Middle frontal gyrus (tissue), 1 donor: ENCODE measurements at regions not wholly inside any gene's neighbourhood (a gene's known extent, or its start where the extent isn't known, plus 50 kb on each side); places are given as distances from the start of the nearest gene placed in this dataset.
"Not testable (repeated sequence)": the region's sequence is repeated elsewhere in the genome, so short reads cannot be mapped to it uniquely, and the experiment has no call there.

Source experiments
- DNase-seq: peaks from one replicate; pipeline ENCODE4 v3.0.0-alpha.2; 2015; ENCODE audit warnings: low spot score; ENCODE audit errors: extremely low spot score

DNA sequence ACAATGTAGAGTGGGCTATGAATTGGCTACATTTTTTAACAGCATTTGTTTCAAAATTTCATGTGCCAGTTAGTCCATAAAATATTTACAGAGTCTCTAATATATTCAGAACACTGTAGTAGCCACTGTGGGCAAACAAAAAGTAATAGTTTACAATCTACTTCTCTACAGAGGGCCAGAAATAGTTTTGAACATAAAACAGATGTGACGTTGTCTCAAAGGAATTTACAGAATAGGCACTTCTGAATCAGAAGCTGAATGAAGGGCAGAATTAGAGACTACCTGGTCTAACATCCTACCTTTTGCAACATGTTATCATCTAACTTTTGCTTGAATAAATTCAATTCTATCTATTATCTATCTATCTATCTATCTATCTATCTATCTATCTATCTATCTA lies 811.9 kb upstream of the EPHA5 start:
- no peak for DNase-seq

DNA sequence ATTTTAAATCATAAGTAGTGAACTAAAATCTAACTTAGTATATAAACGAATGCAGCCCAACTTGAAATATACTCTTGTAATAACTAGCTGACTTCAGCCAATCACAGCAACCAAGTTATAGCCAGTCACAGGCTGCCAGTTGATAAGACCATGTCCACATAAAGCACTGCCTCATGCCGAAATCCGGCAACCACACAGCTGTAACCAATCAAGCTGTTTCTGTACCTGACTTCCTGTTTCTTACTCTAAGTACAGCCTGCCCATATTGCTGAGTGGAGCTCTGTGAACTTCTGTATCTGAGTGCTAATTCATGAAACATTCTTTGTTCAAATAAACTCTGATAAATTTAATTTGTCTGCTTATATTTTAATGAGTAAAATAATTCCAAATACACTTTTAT lies 805.3 kb upstream of the EPHA5 start:
- DNase-seq: no peak

DNA sequence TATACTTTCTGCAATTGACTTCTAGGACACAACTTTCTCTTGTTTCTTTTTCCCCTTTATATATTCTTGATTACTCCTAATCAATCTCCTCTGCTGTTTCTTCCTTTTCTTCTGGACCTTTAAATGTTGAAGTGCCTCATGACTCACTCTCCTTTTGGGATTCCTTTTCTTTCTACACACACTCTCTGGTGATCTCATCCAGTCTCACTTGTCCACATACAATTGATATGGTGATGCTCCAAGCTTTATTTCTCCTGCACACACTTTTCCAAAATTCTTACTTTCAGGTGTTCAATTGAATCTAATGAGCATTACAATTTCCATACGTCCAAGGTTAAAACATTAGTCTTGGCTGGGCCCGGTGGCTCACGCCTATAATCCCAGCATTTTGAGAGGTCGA lies 794.8 kb upstream of the EPHA5 start:
- DNase-seq: no peak

DNA sequence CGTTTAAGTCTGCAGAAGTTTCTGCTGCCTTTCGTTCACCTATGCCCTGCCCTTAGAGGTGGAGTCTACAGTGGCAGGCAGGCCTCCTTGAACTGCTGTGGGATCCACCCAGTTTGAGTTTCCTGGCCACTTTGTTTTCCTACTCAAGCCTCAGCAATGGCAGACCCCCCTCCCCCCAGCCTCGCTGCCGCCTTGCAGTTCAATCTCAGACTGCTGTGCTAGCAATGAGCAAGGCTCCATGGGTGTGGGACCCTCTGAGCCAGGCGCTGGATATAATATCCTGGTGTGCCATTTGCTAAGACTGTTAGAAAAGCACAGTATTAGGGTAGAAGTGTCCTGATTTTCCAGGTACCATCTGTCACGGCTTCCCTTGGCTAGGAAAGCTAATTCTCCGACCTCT lies 792.6 kb upstream of the EPHA5 start:
- not testable (repeated sequence) for DNase-seq

DNA sequence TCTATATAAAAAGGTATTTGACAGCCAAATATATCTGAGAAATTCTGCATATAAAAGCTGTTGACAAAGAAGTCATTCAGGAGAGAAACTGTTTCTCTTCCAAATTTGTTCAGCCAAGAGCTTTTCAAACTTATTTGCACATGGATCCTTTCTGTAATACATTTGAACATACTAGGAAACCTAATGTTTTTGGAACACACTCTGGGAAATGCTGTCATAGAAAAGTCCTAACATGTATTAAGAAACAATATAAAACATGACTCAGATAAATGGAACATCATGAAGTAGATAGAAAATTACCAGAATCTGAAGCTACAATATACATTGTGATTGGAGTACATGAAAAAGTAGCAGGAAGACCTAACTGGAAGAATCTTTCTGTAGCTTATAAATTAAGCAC lies 781.5 kb upstream of the EPHA5 start:
- DNase-seq: no peak

DNA sequence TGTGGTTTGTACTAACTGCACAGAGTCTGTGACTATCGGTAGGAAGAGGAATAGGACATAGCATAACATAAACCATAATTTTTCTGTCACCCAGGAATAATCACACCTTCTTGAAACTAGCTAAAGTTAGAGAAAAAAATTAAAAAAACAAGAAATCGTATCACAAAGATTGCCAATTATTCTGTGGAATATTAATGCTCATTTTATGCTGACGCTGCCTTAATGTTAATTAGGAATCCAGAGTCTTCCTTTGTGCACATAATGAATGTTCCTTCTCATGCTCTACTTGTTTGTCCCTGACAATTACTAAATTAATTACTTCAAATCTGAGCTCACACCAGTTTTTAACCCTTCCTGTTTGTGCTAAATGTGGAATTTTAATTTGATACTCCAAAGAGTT lies 772.7 kb upstream of the EPHA5 start:
- DNase-seq: no peak

DNA sequence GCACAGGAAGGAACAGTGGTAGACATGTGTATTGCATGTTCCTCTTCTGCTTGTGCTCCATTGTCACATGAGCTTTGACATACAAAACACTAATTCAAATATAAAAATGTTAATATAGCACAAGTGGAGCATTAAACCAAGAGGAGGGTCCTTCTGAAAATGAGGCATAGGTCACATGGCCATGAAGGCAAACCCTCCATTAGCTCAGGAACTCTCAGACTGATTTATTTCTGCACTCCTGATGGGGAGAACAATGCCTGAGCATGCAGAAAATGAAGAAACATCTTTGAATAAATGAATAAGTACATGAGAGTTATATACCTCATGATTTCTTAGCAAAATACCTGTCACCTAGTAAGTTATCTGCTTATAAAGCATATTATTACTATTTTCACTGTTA lies 769.2 kb upstream of the EPHA5 start:
- no peak for DNase-seq

DNA sequence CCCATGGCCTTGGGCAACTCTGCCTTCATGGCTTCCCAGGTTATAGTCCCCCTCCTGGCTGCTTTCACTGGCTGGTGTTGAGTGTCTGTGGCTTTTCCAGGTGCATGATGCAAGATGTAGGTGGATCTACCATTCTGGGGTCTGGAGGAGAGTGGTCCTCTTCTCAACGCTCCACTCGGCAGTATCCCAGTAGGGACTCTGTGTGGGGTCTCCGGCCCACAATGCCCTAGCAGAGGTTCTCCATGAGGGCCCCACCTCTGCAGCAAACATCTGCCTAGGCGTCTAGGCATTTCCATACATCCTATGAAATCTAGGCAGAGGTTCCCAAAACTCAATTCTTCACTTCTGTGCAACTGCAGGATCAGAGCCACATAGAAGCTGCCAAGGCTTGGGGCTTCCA lies 763.4 kb upstream of the EPHA5 start:
- no peak for DNase-seq

DNA sequence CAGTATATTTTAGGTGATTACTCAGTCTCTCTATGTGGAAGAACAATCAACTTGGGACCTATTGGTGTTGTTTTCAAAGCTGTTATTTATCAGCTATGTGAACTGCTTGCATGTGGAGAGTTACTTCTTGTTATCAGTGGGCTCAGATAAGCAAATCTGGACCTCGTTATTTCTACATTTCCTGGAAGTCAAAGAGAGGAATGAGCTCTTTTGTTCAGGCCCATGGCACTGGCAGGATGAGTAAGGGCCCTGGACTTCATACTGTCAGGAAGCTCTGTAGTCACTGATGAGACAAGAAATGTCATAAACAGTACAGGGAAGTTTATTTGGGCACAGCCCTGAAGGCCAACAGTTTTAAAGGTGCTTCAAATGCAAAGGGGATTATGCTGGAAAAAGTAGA lies 760.6 kb upstream of the EPHA5 start:
- DNase-seq: no peak

DNA sequence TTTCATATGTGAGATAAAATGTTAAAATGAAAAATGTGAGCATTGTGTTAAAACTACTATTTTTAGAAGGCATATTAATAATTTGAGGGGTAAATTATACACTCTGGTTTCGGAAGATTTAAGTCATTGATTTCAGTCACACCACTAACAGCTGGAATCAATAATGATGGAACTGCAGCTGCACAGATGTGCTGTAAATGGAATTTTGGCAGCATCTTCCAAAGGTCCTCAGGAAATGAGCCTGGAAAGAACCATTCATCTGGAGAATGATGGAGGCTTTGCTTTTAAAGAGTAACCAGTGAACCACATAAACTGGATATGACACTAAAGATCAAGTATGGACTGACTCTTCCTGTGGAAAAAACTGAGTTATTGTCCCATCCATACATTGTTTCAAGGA lies 759.0 kb upstream of the EPHA5 start:
- DNase-seq: no peak

DNA sequence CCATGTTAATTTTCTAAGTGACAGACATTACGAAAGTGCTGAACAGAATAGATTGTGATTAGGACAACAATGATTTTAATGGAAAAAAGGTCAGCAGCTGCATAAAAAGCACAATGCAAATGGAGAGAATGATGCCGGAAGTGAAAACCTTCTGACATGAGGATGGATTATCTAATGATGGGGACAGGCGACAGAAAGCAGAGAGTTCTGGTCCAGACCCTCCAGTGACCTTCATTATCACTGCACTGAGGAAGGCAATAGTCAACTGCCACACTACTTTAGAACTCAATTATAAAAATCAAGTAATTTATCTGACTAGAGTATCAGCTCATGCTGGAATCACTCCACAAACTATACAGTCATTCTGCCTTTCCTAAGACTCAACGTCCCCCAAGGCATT lies 746.1 kb upstream of the EPHA5 start:
- no peak for DNase-seq

DNA sequence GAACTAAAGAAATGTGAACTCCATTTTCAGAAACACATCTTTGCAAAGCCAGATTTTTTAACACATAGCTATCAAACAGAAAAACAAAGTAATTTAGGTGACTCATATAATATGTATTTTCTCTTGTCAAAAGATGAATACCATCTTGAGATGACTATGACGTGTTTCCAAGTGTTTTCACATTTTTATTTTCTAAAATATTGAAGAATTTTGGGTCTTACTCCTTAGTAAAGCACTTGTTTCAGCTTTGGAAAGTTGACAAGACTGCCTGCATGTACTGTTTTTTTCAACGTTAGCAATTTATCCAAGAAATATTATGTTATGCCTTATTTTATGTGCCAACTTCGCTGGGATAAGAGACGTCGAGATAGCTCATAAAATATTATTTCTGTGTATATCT lies 733.9 kb upstream of the EPHA5 start:
- no peak for DNase-seq

DNA sequence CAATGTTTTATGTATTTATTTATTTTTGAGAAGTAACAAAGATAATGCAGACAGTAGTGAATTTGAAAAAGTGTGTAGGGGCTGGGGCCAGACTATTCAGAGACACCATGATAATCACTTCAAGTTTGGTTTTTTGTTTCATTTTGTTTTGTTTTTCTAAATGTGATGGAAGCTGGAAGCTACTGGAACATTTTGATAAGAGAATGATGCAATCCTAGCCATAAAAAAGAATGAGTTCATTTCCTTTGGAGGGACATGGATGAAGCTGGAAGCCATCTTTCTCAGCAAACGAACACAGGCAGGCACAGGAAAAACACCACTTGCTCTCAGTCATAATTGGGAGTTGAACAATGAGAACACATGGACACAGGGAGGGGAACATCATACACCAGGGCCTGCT lies 706.6 kb upstream of the EPHA5 start:
- DNase-seq: no peak

DNA sequence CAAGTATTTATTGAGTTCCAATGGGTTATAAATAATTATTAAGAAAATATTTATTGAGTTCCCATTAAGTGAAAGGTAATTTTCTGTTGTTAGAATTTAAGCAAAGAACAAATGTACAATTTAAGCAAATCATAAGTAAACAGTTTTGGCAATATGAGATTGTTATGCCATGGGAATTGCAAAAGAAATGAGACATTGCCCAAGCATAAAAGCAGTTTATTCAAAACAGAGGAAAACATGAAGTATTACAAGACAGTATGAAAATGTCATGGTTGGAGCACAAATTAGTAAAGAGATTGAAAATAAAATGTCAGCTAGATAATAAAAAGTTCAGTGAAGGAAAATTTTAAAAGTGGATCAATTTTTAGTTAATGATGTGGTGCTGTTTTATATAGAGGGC lies 706.1 kb upstream of the EPHA5 start:
- no peak for DNase-seq

DNA sequence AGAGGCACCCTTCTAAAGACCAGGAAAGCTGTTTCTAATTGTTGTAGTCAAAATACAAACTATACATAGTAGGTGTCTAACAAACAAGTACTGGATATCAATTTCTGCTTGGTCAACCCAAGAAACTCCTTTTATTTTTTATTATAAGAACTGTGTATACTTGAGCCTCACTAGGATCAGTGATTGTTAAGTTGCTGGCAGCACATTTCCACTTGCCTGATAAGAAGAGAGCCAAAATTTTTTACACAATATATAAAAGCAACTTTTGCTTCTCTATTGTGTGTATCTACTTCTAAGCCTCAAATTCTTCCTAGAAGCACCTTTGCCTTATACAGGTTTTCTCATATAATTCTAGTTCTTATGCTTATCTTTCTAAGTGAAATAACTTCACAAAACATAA lies 703.0 kb upstream of the EPHA5 start:
- DNase-seq: no peak

DNA sequence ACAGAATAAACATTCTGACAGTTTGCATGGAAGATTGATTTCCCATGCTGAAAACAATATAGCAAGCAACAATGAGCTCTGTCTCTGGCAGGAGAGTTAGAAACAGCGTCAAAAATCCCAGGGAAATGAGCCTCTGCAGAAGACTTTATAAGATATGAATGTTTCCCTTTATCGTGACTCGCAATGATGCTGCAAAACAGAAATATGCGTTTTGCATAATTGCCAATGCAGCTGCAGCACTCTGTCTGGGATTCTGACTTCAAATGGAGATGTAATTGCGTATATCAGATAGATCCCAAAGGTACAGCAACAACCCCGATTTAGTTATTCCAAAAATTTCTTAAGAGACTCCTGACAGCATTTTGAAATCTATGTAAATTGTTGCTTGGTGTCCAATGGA lies 702.4 kb upstream of the EPHA5 start:
- DNase-seq: no peak

DNA sequence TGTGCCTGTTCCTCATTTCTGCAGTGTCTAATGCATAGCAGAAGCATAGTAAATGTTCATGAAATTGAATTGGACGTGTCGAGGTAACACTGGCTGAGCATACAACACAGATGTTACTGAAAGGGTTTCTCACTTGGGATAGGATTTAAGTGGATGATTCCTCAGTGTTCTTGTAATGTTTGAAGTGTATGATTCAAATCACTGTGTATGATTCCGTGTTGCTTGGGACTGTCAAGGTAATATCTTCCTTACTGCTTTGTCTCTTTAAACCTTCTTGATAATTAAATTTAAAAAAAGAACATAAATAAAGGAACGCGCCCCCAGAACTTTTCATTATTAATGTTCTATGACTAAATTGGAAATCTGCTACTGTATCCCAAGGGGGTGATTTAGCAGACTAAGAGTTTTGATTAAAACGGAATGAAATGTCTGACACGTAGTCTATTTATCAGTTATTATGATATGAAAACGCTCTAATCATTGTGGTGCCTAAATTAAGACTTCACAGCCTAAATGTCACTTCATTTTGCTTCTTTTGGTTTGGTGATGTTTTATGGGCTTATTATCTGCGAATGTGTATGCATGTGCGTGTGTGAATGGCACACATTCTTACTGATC lies 696.9 kb upstream of the EPHA5 start:
- DNase-seq: no peak

DNA sequence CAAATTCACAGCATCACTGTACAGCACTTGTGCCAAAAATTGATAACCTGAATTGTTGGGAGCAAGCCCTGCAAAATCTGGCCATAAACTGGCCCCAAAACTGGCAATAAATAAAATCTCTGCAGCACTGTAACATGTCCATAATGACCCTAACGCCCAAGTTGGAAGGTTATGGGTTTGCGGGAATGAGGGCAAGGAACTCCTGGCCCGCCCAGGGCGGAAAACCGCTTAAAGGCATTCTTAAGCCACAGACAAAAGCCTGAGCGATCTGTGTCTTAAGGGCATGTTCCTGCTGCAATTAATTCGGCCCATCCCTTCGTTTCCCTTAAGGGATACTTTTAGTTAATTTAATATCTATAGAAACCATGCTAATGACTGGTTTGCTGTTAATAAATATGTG lies 690.1 kb upstream of the EPHA5 start:
- not testable (repeated sequence) for DNase-seq

DNA sequence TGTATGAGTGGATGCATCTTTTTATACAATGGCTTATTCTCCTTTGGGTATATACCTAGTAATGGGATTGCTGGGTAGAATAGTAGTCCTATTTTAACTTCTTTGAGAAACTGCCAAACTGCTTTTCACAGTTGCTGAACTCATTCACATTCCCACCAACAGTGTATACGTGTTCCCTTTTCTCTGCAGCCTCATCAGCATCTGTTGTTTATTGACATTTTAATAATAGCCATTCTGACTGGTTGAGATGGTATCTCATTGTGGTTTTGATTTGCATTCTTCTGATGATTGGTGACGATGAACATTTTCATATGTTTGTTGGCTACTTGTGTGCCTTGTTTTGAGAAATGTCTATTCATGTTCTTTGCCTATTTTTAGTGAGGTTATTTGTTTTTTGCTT lies 687.0 kb upstream of the EPHA5 start:
- no peak for DNase-seq

DNA sequence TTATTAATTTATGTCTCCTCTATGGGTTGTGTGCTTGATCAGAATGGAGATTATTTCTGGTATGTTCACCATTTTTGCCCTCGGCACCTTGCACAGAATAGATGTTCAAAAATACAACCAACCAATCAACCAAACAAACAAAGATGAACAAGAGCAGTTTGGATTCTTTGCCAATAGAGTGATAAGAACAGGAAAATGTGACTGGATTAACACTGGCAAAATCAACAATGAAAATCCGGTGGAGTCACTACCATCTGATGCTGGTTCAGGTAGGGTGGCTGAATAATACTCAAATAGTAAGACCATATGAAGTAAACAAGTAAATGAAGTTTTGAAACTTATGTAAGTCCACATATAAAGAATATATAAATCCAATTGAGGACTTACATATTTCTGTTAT lies 685.0 kb upstream of the EPHA5 start:
- DNase-seq: no peak

DNA sequence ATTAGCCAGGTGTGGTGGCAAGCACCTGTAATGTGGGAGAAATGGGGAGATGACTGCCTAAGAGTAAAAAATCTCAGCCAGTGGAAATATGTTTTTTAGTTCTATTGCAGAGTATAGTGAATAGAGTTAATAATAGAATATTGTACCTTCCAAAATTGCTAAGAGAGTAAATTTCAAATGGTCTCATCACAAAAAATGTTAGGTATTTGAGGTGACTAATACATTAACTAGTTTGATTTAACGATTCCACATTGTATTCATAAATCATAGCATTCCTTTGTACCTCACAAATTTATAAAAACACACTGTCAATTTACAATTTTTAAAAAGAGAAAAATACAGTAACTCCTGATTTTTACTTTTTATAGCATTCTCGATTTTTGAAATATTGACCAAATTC lies 681.5 kb upstream of the EPHA5 start:
- no peak for DNase-seq

DNA sequence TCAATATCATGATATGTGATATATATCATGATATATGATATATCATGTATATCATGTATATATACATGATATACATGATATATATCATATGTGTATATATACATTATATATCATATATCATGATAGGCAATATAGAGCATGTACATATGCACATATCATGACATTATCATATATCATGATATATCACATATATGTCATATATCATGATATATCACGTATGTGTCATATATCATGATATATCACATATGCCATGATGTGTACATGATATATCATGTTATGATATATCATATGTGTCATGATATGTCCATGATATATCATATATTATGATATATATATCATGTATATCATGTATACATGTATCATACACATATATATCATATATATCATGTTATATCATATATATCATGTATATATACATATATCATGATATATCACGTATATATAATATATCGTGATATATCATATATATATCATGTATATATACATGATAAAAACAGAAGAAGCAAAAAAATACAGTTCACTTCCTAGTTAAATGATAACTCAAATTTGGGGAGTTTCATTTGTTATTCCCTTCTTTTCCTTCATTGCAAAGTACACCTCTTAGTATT lies 670.1 kb upstream of the EPHA5 start:
- DNase-seq: no peak

DNA sequence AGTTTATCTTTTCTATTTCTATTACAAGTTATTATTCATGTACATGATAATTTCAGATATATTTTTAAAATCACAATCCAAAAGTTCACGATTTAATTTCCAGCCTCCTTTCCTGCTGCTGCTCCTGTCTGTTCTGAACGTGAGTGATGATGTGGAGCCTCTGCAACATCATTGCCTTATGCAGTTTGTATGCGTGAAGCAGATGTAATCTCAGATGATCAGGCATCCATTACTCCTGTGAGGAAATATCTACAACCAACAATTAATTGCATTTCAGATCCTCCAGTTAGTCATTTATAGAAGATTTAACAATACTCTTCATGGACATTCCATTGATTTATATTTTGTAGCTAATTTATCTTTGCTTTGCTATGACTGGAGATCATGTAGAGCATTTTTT lies 668.7 kb upstream of the EPHA5 start:
- DNase-seq: no peak

DNA sequence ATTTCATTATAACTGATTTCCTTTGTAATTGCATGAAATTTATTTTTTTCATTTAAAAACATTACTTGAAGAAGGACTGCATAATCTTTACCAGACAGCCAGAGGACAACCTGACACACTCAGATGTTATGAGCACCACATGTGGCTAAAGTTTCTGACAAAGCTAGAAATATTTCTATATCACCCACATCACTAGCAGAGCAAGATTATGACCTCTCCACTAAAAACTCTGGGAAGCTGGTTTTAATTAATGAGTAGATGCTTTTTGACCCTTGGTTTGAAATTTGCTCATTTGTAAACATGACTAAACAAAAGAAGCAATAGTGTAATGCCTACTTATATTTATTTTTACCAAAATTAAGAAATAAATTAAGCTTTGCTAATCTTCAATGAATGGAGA lies 661.5 kb upstream of the EPHA5 start:
- DNase-seq: no peak
